Lower lobe of right lung (tissue), 2 donors: ENCODE measurements at regions not wholly inside any gene's neighbourhood (a gene's known extent, or its start where the extent isn't known, plus 50 kb on each side); places are given as distances from the start of the nearest gene placed in this dataset.

Source experiments
- ATAC-seq, 2 donors: fragments of 200-7000 bp; cut with Tn5 transposase; one replicate each; pipeline ENCODE4 v1.9.1; 2020 to 2022; ENCODE audit warnings: mild to moderate bottlenecking in 2 of 2, moderate library complexity in 2 of 2
- DNase-seq: peaks from one replicate; pipeline ENCODE4 v3.0.0-alpha.2; 2020
- H3K27ac ChIP-seq: fragments of 200-600 bp; one replicate; pipeline ENCODE4 v1.8.0; 2022
- H3K27me3 ChIP-seq: fragments of 200-600 bp; one replicate; pipeline ENCODE4 v1.8.0; 2022; ENCODE audit warnings: low read depth
- H3K36me3 ChIP-seq: fragments of 200-600 bp; one replicate; pipeline ENCODE4 v1.8.0; 2022; ENCODE audit warnings: mild to moderate bottlenecking
- H3K4me1 ChIP-seq: fragments of 200-600 bp; one replicate; pipeline ENCODE4 v1.8.0; 2022
- H3K4me3 ChIP-seq: fragments of 200-600 bp; one replicate; pipeline ENCODE4 v1.8.0; 2022; ENCODE audit warnings: mild to moderate bottlenecking
- H3K9me3 ChIP-seq: fragments of 200-600 bp; one replicate; pipeline ENCODE4 v1.8.0; 2022
- intact Hi-C: fragments of 100-400 bp; cut with DNase I; formaldehyde crosslinking; loops from one replicate; pipeline ENCODE4 v1.11.0; 2022
- TF ChIP-seq, protein P1 (sequence below): fragments of 200-600 bp; IDR thresholded peaks from one replicate; pipeline ENCODE4 v1.8.0; 2022; ENCODE audit warnings: antibody characterized with exemption, mild to moderate bottlenecking
- donor health status: DM: no; HTN: yes; CAD: no; lungs with severe emphysema.

DNA sequence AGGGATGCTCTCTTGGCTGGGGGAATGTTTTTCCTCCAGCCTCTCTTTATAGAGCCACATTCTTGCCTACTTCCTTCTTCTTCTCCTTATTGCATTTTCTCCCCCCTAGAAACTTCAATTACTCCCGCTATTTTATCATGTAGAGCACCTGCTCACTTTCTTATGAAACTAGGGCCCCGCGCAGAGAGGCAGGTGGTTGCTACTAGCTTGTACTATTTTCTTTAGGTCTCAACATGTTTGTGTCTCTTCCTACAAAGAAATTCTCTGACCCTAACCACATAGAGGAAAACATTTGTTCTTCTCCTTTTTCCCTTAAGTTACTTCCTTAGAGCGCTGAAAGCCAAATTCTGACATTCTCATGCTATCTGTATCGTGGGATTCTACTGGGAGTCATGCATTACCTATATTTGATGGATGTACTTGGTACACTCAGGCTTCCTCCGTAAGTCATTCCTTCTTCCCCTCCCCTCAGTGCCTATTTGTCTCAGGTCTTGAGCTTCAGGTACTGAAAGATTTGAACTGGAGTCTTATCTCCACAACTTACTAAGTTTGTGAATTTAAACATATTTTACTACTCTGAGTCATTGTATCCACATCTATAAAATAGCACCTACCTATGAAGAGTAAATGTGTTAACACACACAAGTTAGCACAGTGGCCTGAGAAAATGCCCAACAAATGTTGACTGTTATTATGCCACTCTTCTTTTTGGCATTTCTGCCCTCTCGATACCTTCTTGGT, 159.1 kb upstream of the LEF1 start:
- Histone ChIP-seq H3K27me3 (no peaks in the 10 kb centered on the region), H3K9me3 (no peaks in the 10 kb centered on the region), H3K27ac (no peak overlapping the region), H3K36me3 (no peaks in the 10 kb centered on the region), H3K4me1 (no peaks in the 10 kb centered on the region), H3K4me3 (no peak overlapping the region)
- DNase-seq (no peak), ATAC-seq (no peak)
- TF ChIP-seq, protein P1, sequence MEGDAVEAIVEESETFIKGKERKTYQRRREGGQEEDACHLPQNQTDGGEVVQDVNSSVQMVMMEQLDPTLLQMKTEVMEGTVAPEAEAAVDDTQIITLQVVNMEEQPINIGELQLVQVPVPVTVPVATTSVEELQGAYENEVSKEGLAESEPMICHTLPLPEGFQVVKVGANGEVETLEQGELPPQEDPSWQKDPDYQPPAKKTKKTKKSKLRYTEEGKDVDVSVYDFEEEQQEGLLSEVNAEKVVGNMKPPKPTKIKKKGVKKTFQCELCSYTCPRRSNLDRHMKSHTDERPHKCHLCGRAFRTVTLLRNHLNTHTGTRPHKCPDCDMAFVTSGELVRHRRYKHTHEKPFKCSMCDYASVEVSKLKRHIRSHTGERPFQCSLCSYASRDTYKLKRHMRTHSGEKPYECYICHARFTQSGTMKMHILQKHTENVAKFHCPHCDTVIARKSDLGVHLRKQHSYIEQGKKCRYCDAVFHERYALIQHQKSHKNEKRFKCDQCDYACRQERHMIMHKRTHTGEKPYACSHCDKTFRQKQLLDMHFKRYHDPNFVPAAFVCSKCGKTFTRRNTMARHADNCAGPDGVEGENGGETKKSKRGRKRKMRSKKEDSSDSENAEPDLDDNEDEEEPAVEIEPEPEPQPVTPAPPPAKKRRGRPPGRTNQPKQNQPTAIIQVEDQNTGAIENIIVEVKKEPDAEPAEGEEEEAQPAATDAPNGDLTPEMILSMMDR, result no peak
- intact Hi-C loops, result no loop called here

DNA sequence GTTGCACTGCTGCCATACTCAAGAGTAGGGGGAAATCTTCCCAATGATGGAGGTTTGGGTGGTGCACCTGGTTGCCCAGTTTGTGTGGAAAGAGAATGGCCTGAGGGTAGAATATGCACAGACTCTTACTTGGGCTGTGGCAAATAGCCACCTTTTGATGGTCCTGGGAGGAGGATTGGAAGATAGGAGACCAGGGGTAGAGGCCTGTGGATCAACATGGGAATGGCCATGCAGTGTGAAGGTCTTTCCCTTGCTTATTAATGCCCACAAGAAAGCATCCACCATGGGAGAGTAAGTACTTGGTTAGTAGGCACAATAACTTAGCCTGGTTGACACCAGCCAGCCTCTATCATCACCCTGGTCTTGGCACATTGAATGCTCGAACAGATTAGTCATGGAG, 156.8 kb upstream of the LEF1 start:
- no peak for ATAC-seq
- intact Hi-C loops, result no loop called here
- DNase-seq, result no peak
- TF ChIP-seq, protein P1, result no peak
- Histone ChIP-seq H3K4me3 (no peak overlapping the region), H3K9me3 (no peaks in the 10 kb centered on the region), H3K4me1 (no peaks in the 10 kb centered on the region), H3K27me3 (no peaks in the 10 kb centered on the region), H3K36me3 (no peaks in the 10 kb centered on the region), H3K27ac (no peak overlapping the region)

- H3K9me3 ChIP-seq, result no peaks in the 10 kb centered on the region
These were observed 155.7 kb upstream of the LEF1 start for GRCh38 chr4:108324450-108324849.

DNA sequence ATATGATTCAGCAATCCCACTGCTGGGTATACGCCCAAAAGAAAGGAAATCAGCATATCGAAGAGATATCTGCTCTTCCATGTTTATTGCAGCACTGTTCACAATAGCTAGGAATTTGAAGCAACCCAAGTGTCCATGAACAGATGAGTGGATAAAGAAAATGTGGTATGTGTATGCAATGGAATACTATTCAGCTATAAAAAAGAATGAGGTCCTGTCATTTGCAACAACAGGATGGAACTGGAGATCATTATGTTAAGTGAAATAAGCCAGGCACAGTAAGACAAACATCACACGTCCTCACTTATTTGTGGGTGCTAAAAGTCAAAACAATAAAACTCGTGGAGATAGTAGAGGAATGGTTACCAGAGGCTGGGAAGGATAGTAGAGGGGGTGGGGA, 153.8 kb upstream of the LEF1 start:
- no peaks in the 10 kb centered on the region for H3K9me3 ChIP-seq
- TF ChIP-seq, protein P1, result no peak
- H3K4me1 ChIP-seq, result no peaks in the 10 kb centered on the region
- H3K27ac ChIP-seq, result no peak overlapping the region
- DNase-seq (no peak), ATAC-seq (no peak)
- no peak overlapping the region for H3K4me3 ChIP-seq
- intact Hi-C loops, result no loop called here
- no peaks in the 10 kb centered on the region for H3K36me3 ChIP-seq
- no peaks in the 10 kb centered on the region for H3K27me3 ChIP-seq

More at GRCh38 chr4:108324450-108324849, 155.7 kb upstream of the LEF1 start:
- ATAC-seq (no peak), DNase-seq (no peak)
- TF ChIP-seq, protein P1, result no peak
- Histone ChIP-seq H3K27ac (no peak overlapping the region), H3K4me3 (no peak overlapping the region), H3K4me1 (no peaks in the 10 kb centered on the region), H3K27me3 (no peaks in the 10 kb centered on the region), H3K36me3 (no peaks in the 10 kb centered on the region)
- intact Hi-C loops, result no loop called here

DNA sequence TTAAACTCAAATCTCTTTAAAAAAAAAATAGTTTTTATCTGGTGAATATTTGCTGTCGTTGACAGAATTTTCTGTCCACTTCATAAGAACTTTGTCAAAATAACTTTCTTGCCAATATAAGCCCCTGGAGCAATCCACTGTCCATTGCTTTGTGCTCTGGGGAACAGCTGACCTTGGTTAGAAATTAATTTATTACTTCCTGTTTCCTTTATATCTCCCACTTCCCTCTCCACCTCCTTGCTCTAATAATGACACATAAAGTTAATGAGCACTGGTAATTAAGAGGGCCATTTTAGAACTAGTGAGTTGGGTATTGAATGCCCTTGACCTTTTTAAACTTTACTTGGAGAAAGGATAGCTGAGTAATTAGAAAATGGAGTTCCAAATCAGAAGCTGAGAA, 151.3 kb upstream of the LEF1 start:
- intact Hi-C loops, result no loop called here
- Histone ChIP-seq H3K9me3 (no peaks in the 10 kb centered on the region), H3K36me3 (no peaks in the 10 kb centered on the region), H3K27ac (no peak overlapping the region), H3K4me3 (no peak overlapping the region), H3K4me1 (no peaks in the 10 kb centered on the region), H3K27me3 (no peaks in the 10 kb centered on the region)
- TF ChIP-seq, protein P1, result no peak
- ATAC-seq (no peak), DNase-seq (no peak)
